Renal pelvis (tissue), 1 donor: ENCODE measurements at regions not wholly inside any gene's neighbourhood (a gene's known extent, or its start where the extent isn't known, plus 50 kb on each side); places are given as distances from the start of the nearest gene placed in this dataset.
A peak's percentile ranks its signal among the peaks of the same experiment; 100 is the strongest.

ENCODE experiments used
- DNase-seq: peaks from one replicate; pipeline ENCODE4 v3.0.0-alpha.2; 2013

- no peak for DNase-seq
Measured at GRCh38 chr14:61625165-61625564, 70.1 kb upstream of the HIF1A start.

GRCh38 chr14:61627612-61628011 lies 67.7 kb upstream of the HIF1A start:
- DNase-seq, result no peak

GRCh38 chr14:61628016-61628725 lies 67.1 kb upstream of the HIF1A start:
- DNase-seq, result no peak

GRCh38 chr14:61630399-61631044 lies 64.8 kb upstream of the HIF1A start:
- DNase-seq, result no peak

- no peak for DNase-seq
Measured at GRCh38 chr14:61631045-61631687, 64.1 kb upstream of the HIF1A start.

GRCh38 chr14:61632401-61632800 lies 62.9 kb upstream of the HIF1A start:
- DNase-seq, result no peak

GRCh38 chr14:61632807-61633206 lies 62.5 kb upstream of the HIF1A start:
- no peak for DNase-seq

GRCh38 chr14:61636291-61636690 lies 59.0 kb upstream of the HIF1A start:
- DNase-seq, result no peak

- DNase-seq, result no peak
Measured at GRCh38 chr14:61636779-61637178, 58.5 kb upstream of the HIF1A start.

- no peak for DNase-seq
Measured at GRCh38 chr14:61638595-61639387, 56.5 kb upstream of the HIF1A start.

GRCh38 chr14:61640158-61641136 lies 54.9 kb upstream of the HIF1A start:
- no peak for DNase-seq

- no peak for DNase-seq
Measured at GRCh38 chr14:61641914-61642613, 53.2 kb upstream of the HIF1A start.

GRCh38 chr14:61642614-61642982 lies 52.7 kb upstream of the HIF1A start:
- no peak for DNase-seq

GRCh38 chr14:61643555-61643954 lies 51.8 kb upstream of the HIF1A start:
- DNase-seq, result no peak

GRCh38 chr14:61644175-61644574 lies 51.1 kb upstream of the HIF1A start:
- no peak for DNase-seq

GRCh38 chr14:61644834-61645233 lies 50.5 kb upstream of the HIF1A start:
- DNase-seq, result peak; percentile 51

GRCh38 chr14:61645247-61645646 lies 50.1 kb upstream of the HIF1A start:
- no peak for DNase-seq
